Dermis blood vessel endothelial cell (primary cell): ENCODE measurements at regions not wholly inside any gene's neighbourhood (a gene's known extent, or its start where the extent isn't known, plus 50 kb on each side); places are given as distances from the start of the nearest gene placed in this dataset.
"Not testable (repeated sequence)": the region's sequence is repeated elsewhere in the genome, so short reads cannot be mapped to it uniquely, and the experiment has no call there.

Source experiments
- DNase-seq: peaks from one replicate; pipeline ENCODE4 v3.0.0; 2010

DNA sequence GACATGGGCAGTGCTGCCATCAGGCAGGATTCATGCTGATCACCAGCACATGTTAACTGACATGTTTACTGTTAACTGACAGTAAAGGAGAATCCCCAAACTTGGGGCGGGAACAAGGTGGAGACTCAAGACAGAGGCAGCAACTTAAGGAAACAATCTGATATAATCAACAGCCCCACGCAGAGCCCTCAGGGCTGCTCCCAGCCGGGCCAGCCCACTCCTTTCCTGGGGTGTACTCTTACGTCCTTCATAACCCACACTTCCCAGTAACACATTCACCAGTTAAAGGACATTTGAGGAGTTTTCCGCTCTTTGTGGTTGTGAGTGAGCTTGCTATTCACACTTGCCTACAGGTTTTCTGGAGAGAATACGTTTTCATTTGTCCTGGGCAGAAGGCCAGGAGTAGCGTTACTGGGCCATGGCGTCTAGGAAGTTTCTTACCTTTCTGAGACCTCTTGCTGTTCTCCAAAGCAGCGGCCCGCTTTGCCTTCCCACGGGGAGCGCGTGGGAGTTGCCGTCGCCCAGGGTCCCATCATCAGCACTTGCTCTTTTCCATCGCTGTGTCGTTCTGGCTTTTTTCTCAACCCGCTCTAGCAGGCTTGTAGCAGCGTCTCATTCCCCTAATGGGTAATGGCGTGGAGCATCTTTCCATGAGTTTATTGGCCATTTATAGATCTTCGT is 56.4 kb downstream of the FOXF2 start:
- no peak for DNase-seq

DNA sequence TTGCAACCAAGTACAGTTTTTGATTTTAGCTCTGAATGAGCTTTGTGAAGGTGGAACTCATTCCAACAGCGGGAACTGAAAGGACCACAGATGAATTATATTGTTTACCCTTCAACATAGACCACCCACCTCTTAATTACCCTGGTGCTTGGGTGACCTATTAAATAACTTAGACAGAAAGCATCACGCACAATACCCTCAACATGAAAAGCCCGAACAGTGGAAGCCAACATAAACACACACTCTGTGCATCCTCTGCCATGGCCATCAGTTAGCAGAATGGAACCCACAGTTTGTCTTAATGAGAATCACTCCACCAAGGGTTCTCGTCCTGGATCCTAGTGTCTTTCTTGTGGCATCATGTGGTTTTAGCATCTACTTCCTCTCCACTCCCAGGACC is 60.5 kb downstream of the FOXF2 start:
- DNase-seq, result no peak

DNA sequence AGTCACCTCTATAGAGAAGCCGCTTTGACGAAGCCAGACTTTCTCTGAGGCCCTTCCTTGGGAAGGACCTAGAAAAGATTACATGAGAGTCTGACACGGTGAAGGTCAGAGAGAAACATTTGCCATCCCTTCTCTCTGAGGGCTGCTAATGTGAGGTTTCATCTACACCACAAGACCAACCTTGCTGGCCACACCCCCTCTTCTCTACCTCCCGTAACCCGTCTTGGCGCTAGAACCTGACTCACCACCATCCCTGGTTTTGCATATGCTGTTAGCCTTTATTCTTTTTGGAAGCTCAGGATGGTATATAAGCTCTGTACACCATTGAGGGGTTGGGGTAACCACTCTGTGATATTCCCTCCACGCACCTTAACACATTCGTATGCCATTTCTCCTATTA is 63.6 kb downstream of the FOXF2 start:
- no peak for DNase-seq

DNA sequence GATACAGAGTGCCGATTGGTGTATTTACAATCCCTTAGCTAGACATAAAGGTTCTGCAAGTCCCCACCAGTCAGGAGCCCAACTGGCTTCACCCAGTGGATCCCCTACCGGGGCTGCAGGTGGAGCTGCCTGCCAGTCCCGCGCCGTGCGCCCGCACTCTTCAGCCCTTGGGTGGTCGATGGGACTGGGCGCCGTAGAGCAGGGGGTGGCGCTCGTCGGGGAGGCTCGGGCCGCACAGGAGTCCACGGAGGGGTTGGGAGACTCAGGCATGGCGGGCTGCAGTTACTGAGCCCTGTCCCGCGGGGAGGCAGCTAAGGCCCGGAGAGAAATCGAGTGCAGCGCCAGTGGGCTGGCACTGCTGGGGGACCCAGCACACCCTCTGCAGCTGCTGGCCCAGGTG is 67.4 kb downstream of the FOXF2 start:
- DNase-seq, result not testable (repeated sequence)

DNA sequence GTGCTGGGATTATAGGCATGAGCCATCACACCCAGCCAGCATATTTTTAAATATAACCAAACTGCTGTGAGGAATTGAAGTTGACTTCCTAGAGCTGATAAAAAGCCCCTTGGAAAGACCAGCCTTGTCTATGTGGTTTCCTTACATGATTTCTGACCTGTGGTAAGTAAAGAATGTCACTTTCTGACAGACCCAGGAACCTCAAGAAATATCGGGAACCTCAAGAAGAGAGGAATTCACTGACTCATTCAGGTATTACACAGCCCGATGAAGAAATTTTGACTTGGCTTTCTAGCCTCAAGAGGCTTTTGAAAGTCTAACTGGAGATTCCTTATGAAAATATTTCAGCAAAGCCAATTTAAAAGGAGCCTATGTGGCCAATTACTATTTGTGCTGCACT is 71.8 kb downstream of the FOXF2 start:
- DNase-seq, result no peak

DNA sequence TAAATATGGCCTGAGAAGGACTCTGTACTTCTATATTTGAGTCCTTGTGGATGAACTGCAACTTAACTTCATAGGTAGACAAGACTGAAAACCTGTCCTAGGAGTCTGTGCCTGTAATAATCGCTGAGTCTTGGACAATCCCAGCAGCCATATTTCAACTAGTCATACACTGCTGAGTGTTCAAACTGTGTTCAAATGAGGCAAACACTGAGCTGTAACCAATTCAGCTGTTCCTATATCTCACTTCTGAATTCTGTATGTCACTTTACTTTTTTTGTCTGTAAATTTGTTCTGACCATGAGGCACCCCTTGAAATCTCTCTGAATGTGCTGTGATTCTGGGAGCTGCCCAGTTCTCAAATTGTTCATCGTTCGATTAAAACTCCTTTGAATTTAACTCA is 72.4 kb downstream of the FOXF2 start:
- no peak for DNase-seq

DNA sequence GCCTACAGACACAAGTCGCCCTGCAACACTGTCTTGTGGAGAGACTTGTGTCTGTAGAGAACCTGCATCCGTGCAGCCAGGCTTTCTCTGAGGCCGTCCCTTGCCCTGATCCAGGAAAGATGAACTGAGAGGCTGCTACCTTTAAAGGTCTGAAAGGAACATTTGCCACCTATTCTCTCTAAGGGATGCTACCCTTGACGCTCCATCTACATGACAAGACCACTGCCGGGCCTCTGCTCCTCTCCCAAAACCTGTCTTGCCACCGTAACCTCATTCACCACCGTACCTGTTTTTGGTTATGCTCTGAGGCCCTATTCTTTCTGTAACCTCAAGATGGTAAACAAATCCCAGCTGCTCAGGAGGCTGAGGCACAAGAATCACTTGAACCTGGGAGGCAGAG is 73.9 kb downstream of the FOXF2 start:
- DNase-seq, result no peak

DNA sequence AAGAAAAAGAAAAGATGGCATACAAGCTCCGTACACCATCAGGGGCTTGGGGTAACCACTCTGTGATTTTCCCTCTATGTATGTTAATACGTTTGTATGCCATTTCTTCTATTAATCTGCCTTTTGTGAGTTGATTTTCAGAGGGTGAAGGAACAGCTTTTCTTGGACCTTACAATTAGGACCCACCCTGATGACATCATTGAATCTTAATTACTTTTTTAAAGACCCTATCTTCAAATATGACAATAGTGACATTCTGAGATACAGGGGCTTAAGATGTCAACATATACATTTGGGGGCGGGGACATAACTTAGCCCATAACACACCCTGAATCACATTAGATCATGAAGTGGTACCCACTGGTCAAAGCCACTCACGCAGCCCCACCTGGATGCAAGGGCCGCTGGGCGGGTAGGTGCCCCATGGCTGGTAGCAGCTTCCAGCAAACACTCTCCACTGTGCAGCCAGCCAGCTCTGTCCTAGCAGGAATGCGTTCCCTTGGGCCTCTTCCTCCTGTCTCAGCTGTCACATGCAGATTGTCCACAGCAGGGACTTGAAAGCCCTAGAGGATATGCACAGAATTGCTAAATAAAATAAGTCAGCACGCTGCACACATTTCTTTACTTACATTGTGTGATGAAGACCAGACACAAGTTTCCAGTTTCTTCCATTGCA is 74.5 kb downstream of the FOXF2 start:
- no peak for DNase-seq

DNA sequence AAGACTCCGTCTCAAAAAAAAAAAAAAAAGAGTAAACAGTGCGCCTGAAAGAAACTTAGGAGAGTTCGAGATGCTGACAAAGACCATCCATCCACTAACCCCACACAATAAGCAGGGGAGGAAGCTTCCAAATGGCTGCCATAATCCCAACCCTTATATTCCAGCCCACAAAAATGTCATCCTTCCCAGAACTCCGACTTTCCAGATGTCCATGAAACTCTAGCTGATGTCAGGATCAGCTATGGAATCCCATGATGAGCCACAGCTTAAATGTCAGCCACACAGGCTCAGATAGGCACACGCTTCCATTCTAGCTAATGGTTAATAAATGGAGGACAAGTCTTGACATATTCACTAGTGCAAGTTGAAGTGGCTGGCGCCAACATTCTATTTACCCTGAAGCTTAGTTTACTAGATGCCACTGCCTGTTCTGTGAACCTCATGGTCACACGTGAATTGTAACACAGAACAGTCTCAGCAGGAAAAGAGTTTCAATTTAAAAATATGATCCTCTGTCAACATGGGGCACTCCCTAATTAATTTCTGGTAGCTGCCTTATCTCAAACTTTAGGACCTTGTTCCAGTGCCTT is 75.5 kb downstream of the FOXF2 start:
- no peak for DNase-seq

DNA sequence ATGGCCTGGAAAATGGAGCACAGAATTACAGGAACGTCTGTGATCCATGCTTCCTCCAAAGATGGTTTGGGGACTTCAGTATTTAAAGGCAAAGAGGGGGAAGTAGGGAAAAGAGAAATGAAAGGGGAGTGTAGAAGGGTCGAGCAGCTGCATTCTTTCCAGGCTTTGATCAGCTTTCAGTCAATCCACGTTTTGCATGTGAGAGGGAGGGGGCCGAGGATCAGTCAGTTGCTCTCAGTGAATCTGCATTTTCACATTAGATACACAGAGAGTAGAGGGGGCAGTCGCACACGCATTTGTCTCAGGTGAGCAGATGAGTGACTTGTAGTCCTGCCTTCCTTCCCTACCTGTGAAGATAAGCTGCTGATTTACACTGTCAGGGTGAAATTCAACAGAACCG is 78.8 kb downstream of the FOXF2 start:
- no peak for DNase-seq

DNA sequence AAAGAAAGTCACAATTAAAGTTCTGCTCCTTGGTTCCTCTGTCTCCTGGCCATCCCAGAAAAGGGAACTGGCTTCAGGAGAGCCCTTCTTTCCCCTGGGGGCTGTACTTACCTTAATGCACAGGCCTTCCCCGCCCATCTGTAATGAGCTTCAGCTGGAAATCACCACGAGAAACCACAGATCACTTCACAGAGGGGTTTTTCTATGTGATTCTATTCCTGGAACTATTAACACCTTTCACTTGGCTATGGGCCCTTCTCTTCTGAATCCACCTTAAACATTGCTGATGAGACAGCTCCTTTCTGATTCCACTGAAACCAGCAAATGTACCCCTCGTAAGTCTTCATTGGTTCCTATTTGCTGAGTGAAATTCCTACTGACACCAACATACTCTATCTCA is 80.7 kb downstream of the FOXF2 start:
- no peak for DNase-seq

DNA sequence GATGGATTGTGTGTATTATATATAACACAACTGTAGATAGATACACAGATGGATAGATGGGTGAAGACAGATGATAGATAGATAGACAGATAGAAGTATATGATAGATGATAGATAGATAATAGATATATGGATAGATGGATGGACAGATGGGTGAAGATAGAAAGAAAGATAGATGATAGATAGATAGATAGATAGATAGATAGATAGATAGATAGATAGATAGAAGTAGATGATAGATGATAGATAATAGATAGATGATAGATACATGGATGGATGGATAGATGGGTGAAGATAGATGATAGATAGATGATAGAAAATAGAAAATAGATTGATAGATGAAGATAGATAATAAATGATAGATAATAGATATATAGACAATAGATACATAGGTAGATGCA is 83.3 kb downstream of the FOXF2 start:
- DNase-seq, result no peak

DNA sequence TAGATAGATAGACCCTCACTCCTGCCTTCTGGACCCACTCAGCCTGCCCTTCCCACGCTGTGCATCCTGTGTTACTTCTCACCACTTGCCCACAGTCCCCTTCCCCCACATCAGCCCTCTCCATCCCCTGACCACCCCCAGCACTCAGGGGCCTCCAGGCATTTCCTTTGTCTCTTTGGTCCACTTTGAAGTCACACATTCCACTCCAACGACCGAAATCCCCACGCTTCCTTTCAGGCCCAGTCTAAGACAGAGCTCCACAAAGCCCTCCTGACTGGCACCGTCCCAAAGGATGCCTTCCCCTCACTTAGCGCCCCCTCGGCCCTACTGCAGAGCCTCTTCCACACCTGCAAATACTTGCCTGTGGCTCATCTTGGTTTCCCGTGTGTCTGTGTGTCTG is 83.8 kb downstream of the FOXF2 start:
- DNase-seq, result no peak

DNA sequence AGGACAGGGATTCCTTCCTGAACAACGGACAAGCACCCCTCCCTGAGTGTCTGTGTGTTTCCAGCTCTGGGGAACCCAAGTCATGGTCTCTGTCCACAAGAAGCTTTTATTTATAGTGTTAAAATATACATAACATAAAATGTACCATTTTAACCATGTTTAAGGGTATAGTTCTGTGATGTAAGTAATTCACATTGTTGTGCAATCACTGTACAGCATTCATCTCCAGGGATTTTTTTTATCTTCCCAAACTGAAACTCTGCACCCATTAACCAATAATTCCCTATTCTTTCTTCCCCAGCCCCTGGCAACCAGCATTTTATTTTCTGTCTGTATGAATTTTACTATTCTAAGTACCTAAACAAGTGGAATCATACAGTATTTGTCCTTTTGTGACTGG is 84.2 kb downstream of the FOXF2 start:
- DNase-seq, result no peak

DNA sequence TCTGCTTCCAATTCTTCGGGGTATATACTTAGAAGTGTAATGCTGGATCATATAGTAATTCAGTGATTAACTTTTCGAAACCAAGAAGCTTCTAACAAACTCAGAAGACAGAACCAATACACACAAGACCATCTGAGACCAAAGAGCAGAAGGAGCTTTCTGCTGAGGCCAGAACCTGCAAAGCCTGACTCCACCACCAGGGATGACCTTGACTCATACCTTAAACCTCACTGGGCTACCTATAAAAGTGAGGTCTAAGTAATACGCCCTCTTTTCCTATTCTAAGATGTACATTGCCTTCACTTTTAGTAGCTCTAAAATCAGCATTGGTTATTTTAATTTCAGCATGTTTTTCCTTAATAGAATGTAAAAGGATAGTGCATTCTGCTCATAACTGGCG is 84.8 kb downstream of the FOXF2 start:
- no peak for DNase-seq

DNA sequence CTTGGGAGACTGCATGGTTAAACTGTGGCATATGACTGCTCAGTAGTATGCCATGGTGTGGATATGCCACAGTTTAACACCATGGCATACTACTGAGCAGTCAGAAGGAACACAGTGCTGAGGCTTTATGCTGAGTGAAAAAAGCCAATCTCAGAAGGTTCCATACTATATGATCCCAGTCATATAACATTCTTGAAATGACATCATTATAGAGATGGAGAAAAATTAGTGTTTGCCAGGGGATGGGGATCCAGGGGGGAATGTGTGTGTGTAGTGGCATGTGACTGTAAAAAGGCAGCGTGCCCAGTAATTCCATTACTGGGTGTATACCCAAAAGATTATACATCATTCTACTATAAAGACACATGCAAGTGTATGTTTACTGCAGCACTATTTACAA is 85.8 kb downstream of the FOXF2 start:
- DNase-seq, result no peak

DNA sequence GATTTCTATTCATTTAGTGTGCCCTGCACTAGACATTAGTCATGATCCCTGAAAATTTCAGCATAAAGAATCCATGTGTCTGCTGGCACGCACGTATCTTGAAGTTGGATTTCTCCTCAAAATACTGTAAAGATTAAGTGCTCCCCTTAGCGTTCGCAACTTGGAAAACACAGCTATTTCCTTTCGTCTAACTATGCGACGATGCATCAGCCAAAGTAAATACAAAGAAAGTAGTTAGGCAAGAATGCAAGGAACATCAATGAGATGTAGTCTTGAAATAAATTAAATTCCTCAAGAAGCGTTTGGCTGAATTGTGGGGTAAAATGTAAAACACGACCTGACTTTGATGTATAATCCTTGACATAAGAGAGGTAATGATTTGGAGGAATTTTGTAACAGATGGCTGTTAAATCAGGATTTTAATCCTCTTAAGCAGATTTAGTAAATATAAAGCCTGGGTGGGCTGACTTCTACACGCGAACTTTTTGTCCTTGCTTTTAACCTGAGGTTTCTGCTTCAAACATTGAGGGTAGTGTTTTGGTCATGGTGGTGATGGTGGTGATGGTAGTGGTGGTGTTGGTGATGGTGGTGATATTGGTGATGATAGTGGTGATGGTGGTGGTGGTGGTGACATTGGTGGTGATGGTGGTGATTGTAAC is 88.2 kb downstream of the FOXF2 start:
- no peak for DNase-seq

DNA sequence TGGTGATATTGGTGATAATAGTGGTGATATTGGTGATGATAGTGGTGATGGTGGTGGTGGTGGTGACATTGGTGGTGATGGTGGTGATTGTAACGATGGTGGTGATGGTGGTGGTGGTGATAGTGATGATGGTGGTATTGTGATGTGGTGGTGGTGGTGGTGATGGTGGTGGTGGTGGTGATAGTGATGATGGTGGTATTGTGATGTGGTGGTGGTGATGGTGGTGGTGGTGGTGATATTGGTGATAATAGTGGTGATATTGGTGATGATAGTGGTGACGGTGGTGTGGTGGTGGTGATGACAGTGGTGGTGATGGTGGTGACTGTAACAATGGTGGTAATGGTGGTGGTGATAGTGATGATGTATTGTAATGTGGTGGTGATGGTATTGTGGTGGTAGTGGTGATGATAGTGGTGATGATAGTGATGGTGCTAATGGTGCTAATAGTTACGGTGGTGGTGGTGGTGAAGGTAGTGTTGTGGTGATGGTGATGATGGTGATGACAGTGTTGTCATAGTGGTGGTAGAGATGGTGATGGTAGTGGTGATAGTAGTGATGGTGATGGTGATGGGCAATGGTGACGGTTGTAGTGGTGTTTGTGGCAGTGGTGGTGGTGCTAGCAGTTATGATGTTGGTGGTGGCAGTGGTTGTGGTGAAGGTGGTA is 88.9 kb downstream of the FOXF2 start:
- DNase-seq, result not testable (repeated sequence)

DNA sequence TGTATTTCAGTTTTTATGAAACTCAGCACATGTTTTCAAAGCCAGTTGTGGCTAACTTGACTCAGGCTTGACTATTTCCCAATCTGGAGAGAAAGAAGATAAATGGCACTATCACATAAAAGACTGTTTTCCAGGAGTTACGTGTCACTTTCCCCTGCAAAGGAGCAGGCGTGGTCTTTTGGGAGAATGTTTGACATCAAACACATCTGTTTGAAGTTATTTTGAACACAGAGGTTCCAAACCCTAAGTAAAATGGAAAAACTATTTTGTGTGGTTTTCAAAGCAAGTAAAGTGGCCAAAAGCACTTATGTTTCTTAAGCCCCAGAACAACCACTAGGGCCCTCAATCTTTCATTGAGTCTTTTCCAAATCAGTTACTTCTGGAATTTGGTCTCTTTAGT is 89.7 kb downstream of the FOXF2 start:
- DNase-seq, result no peak

DNA sequence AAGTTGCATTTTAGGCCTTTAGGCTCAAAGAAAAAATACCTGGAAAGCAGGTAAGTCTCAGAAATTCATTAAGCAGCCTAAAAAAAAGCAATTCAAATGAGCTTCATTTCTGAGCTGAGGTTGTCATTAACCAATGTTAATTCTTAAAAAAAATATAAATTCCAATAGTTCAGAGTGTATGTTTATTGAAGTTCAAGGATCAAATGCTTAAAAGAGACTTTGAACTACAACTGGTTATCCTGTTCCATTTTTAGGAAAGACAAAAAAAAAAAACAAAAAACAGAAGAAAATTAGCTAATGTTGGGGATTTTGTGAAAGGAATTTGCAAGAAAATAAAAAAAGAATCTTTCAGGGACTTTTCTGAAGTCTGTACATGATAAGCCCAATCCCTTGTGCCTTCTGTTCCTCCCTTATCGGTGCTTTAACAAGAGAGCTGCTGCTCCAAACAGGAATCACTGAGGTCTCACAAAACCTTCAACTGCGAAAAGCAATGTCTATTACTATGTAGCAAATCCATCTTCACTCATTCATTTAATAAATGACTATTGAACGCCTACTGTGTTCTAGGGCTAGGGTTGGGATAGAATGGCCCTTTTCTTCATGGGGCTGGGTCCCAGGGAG is 90.3 kb downstream of the FOXF2 start:
- DNase-seq, result no peak

DNA sequence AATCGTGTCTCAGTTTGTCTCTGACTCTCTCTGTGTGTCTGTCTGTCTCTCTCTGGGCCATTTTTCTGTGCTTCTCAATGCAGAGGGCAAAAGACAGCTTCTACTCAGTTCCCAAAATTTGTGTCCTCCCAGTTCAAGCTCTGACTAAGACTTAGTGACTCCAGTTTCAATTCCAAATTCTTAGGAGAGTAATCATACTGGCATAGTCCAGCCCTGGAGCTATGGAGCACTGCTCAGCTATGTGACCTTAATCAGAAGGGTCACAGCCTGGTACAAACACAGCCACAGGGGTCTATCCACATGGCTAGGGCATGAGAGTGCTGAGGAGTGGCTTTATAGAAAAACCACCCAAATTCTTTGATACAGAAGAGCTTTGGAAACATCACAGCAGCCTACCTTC is 91.9 kb downstream of the FOXF2 start:
- DNase-seq, result no peak

DNA sequence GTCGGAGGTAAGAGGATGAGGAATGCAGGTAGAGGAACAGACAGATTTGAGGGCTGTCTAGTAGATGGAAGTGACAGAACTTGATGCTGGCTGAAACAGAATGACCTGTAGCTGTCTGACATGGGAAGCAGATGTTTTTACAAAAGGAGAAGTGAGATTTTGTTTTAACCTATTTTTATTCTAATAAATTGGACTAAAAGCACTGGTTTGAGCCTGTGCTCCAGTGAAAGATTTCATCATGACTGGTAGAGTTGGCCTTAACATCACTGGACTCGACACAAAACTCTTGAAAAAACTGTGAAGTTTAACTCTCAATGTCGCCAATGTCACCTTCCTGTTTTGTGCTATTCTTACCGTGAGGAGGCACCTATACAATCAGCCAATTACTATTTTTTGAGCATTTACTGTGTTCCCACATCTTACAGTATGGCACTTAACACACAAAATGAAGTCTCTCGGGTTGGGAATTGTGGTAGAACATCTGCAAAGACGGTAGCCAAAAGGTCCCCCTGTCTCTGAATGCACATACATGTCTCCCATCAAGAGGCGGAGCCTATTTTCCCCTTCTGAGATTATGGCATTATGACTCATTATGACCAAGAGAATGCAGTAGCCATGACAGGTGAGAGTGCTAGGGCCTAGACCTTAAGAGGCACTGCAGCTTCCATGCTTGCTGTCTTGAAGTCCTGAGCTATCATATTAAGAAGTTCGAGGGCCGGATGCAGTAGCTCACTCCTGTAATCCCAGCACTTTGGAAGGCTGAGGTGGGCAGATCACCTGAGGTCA is 93.2 kb downstream of the FOXF2 start:
- DNase-seq, result no peak
